GM19239 (cell line): ENCODE measurements at regions not wholly inside any gene's neighbourhood (a gene's known extent, or its start where the extent isn't known, plus 50 kb on each side); places are given as distances from the start of the nearest gene placed in this dataset.

Experiments
- DNase-seq: peaks from one replicate; pipeline ENCODE4 v3.0.0; 2011; ENCODE audit warnings: low spot score; ENCODE audit not compliant: insufficient read length
- FAIRE-seq: peaks from 2 replicates; lab custom pipeline; 2011; peaks lifted over from hg19 to GRCh38; lab: Jason Lieb, UNC

GRCh38 chr17:74055508-74056160 lies 147.8 kb upstream of the RPL38 start:
- DNase-seq, result no peak
- FAIRE-seq, result no peak

GRCh38 chr17:74059479-74060240 lies 143.8 kb upstream of the RPL38 start:
- FAIRE-seq (no peak), DNase-seq (no peak)

DNA sequence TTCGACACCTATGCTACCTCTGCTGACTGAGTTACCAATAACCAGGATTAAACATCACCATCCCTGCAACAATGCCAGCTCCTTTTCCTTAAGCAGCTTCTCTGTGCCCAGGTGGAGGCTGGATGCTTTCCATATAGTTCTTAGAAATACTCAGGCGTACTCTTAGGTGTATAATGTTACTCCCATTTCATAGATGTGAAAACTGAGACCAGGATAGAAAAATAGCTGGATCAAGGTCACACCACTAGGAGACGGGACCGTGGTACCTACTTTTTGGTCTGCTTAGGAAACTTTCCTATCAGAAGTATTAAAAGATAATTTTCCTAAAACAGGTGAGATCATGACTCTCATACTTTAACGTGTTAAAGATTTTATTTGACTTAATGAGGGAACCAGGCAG lies 141.7 kb upstream of the RPL38 start:
- FAIRE-seq, result no peak

GRCh38 chr17:74062234-74062633 lies 141.2 kb upstream of the RPL38 start:
- FAIRE-seq (no peak), DNase-seq (no peak)

More for the DNA sequence above, 141.7 kb upstream of the RPL38 start:
- no peak for DNase-seq

GRCh38 chr17:74063439-74063838 lies 140.0 kb upstream of the RPL38 start:
- no peak for DNase-seq

GRCh38 chr17:74070374-74070773 lies 133.1 kb upstream of the RPL38 start:
- DNase-seq, result no peak
- no peak for FAIRE-seq

More at GRCh38 chr17:74063439-74063838, 140.0 kb upstream of the RPL38 start:
- no peak for FAIRE-seq

GRCh38 chr17:74070998-74071679 lies 132.3 kb upstream of the RPL38 start:
- DNase-seq (no peak), FAIRE-seq (no peak)

DNA sequence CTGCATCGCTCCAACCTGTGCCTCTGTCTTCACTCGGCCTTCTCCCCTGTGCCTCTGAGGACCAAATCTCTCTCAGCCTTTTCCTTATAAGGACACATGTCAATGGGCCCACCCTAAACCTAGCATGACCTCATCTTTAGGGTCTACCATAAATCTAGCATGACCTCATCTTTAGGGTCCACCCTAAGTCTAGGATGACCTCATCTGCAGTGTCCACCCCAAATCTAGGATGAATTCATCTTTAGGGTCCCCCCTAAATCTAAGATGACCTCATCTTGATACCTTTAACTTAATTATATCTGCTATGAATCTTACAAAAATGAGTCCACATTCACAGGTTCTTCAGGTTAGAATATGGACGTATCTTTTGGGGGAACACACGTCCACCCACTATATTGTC lies 131.1 kb upstream of the RPL38 start:
- no peak for DNase-seq
- FAIRE-seq, result no peak

DNA sequence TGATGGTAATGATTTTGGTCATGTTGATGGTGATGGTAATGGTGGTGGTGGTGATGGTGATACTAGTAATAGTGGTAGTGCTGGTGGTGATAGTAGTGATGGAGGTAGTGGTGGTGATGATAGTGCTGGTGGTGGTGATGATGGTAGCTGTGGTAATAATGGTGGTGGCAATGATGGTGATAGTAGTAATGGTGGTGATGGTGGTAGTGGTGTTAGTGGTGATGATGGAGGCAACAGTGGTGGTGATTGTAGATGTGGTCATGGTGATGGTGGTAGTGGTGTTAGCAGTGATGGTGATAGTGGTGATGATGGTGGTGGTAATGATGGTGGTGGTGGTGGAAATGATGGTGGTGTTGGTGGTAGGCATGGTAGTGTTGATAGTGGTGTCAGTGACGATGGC lies 127.0 kb upstream of the RPL38 start:
- no peak for FAIRE-seq
- no peak for DNase-seq

DNA sequence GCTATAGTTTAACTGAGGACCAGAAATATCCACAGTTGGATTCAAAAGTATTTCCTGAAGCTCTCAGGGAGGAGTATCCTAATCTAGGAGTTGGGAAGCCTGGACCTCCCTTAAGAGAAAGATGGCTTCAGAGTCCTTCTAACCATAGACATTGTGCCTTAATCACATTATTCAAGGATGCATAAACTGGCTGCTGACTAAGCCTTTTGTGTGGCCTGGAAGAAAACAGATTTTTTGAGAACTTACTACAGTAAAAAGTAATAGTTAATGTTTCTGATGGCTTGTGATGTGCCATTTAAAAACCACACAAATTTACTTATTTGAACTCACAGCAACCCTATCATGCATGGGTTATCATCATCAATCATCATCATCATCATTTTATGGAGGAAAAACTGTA lies 126.2 kb upstream of the RPL38 start:
- DNase-seq (no peak), FAIRE-seq (no peak)

DNA sequence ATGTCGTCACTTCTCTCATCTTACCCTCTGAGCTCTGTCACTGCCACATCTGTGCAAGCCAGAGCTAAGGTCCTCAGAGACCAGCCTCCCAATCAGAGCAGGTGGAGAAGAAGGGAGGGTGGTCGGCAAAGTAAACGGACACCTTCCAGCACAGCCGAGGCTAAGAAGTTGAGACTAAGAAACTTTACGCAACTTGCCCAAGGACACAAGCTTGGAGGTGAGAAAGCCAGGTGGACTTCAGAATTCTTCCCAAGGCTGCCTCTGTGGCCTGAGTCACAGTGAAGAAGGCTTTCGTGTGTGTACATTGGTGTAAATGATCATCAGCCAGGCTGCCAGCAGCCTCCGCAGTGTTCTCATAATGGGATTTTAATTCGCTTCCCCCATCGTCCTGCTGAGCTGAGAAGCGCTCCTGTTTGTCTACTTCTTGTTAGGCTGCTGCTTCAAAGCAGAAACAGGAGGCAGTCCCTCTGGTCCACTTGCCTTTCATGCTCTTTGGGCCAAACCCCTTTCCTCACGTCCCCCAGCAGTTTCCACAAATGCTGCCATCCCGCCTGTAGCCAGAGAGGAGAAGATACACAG lies 125.0 kb upstream of the RPL38 start:
- no peak for FAIRE-seq
- DNase-seq, result no peak

DNA sequence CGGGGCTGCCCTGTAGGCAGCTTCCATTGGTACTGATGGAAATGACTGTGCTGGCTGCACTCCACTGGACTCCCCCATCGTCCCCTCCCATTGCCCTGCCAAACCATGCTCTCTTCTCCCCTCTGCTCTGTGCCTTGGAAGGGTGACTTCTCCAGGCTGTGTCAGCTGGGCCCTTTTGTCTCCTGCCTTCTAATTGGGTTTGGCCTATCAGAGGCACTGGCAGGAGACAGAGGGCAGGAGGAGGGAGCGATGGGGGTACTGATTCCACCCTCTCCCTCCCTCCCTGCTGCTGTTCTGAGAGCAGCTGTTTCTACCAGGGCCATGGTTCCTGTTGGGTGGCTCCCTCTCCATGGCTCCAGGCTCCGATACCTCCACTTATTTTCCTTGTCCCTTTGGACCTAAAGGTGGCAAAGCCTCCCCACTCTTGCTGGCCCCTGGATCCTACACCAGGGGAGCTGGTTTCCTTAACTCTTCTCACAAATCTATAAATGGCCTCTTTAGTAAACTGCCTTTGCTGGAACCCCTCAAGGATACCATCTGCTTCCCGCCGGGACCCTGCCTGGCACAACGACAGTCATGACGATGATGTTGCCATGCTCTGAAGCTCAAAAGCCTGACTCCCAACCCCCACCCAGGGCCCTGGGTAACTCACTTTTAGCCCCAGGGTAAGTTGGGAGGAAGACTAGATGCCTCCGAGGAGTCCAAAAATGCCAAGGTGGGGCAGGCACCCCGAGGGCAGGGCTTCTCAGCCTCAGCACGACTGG lies 123.8 kb upstream of the RPL38 start:
- DNase-seq (no peak), FAIRE-seq (no peak)

DNA sequence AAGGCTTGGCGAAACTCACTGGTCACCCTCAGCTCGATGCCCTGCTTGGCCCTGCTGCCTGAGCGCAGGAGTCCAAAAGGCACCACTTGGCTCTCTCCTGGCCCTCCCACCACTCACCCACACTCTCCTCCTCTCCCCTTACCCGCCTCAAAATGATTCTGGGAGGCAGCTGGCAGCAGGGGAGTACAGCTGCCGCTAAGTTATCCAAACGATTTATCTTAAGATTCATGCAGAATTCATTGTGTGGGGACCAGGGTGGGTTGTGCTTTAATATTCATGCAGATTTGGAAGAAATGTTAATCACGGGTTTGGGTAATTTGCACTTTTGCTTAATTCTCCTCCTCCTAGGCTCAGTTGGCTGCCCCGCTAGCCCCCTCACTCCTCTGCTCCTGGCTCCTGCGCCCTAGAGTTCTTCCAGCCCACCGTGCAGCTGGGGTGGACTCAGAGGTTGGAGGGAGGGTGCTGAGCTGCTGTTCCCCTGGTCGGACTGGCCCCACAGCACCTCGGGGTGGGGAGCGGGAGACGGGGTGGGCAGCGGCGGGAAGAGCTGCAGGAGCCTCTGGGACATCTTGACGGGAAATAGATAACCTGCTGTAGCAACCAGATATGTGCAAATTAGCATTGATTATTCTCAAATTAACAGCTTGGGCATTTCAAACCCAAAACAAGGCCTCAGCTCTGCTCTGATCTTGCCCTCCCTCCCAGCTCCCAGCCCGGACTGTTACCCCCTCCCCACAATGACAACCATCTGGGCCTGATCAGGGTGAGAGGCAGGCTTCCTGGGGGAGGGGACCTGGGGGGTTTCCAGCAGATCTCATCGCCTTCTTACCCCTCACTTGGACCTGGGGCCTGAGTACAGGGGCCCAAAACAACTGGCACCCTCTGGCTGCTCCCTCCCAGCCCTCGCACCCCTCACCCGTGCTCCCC lies 122.6 kb upstream of the RPL38 start:
- FAIRE-seq, result no peak
- DNase-seq, result no peak

GRCh38 chr17:74082886-74083285 lies 120.6 kb upstream of the RPL38 start:
- no peak for FAIRE-seq
- DNase-seq, result no peak

DNA sequence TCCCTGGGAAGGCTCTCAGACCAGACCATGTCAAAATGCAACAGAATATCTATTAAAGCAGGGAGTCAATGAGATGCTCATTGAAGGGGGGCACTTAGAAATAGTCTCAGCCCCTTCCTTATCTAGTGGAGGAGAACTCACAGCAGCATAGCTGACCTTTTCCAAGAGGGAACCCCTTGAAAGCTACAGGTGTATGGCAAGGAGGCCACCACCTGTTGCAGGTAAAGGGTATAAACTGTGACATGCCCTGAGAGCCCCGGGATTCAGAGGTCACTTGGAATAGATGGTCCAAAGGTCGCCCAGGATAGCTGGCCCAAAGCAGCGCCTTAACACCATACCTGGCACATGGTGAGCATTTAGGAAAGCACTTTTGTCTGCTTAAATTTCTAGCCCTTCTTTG lies 120.2 kb upstream of the RPL38 start:
- FAIRE-seq (no peak), DNase-seq (no peak)

DNA sequence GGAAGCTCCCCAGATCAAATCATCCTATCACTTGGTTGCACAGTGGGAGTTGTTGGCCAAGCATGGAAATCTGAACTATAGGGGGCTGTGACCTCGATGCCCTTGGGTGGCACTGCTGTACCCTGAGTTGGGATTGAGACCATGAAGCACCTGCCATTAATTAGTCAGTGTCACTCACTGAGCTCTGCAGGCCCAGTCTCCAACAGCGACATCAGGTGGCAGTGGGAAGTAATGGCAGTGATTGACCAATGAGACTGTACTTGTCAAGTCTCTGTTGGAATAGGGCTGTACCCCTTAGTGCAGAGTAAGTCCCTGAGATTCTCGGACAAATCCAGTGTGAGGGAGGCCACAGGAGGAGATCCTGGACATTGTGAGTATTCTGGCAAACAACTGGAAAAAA lies 118.0 kb upstream of the RPL38 start:
- FAIRE-seq (no peak), DNase-seq (no peak)

- no peak for DNase-seq
- no peak for FAIRE-seq
Measured at GRCh38 chr17:74087002-74087585, 116.4 kb upstream of the RPL38 start.

DNA sequence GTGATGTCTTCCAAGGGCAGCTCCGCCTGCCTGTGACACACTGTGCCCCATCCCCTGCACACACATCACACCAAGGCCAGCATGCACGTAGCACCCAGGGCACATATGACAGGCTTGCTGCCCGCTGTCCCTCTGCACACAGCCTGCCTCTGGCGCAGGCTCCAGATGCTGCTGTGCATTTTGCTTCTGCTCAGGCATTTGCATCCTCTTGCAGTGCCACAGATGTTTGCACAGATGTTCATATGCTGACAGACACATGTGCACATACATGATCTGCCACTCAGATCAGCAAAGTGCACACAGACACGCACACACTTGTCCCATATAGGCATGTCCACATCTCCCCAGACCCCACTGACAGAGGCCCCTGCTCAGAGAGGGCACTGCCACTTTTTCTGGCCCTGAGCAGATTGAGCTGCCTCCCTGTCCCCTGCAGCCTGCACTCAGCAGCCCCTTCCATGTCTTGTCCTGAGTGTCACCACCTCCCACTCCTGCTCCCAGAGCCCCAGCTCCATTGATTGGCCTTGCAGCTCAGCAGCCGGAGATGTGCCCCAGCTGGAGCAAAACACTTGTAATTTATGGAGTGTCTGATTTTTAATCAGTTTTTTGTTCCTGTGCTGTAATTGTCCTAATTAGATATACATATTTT lies 115.1 kb upstream of the RPL38 start:
- FAIRE-seq (no peak), DNase-seq (no peak)
